NCI-H524 treated with DMSO at 0.1 percent for 48 hours (cell line): ENCODE measurements at regions not wholly inside any gene's neighbourhood (a gene's known extent, or its start where the extent isn't known, plus 50 kb on each side); places are given as distances from the start of the nearest gene placed in this dataset.

Experiments
- DNase-seq: peaks from one replicate; lab custom pipeline; 2025; lab: John Stamatoyannopoulos, UW

GRCh38 chr2:14533131-14533757 is 99.3 kb upstream of the LRATD1 start:
- no peak for DNase-seq

- no peak for DNase-seq
Measured at GRCh38 chr2:14535156-14535555, 97.4 kb upstream of the LRATD1 start.

DNA sequence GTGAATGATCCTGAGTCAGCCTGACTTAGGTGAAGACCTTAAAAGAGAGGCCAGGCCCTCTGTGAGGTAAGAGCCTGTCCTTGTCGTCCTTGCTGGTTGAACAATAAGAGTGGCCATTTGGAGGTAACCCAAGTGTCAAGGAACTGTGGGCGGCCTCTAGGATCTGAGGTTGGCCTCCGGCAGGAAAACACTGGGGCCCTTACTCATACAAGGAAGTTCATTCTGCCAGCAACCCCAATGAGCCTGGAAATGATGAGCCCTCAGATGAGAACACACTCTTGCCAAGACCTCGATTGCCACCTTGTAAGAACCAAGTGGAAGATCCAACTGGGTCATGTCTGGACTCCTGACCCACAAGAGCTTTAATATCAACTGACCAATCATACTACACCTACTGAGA is 95.5 kb upstream of the LRATD1 start:
- DNase-seq = no peak

GRCh38 chr2:14540015-14540414 is 92.5 kb upstream of the LRATD1 start:
- DNase-seq = no peak

- DNase-seq = no peak
Measured at GRCh38 chr2:14543284-14543683, 89.2 kb upstream of the LRATD1 start.

- DNase-seq = no peak
Measured at GRCh38 chr2:14544247-14544646, 88.3 kb upstream of the LRATD1 start.

DNA sequence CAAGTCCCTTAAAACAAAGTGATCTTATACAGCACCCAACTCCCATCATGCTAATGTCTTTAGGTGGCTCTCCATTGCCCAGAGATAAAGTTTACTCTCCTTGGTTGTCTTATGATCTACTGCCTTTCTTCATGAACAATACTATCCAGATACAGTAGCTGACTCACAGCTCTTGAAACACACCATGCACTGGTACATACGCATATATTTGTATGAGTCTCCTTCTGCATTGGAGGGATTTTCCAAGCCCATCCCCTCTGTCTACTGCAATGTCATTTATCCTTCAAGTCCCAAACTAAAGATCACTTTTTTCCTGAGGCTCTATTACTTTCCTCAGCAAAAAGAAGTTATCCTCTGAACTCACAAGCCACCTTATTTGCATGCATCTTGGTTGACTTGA is 84.7 kb upstream of the LRATD1 start:
- DNase-seq = no peak

DNA sequence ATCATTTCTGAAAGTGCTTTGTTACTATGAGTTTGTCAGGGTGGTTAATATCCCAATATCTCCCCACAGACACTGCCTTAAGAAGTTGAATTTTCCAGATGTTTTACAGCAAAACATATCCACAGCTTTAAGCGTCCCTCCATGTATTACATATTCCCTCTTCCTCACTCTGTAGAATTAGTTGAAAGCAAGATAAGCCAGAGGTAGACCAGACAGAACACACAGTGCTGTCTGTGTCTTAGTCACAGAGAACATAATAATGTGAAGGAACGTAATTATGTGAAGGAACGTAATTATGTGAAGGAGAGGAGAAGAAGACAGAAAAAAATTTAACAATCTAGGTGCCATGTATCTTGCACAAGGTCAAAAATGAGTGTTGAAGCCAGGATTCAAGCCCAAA is 81.9 kb upstream of the LRATD1 start:
- DNase-seq = no peak

DNA sequence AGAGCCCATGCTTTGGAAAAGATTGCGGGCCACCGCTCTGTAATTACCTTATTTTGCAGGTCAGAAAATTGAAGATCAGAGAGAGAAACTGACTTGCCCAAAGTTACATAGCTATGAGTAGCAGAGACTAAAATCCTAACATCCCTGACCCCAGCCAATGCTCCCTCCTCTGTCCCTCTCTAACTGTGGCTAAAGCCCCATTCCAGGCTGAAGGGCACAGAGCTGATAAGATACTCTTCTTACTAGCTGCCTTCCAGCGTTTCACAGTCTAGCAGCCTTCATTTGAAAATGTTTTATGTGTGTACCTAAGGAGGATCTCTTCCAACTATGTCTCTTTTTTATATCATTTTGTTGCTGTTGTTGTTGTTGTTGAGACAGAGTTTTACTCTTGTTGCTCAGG is 81.4 kb upstream of the LRATD1 start:
- no peak for DNase-seq

DNA sequence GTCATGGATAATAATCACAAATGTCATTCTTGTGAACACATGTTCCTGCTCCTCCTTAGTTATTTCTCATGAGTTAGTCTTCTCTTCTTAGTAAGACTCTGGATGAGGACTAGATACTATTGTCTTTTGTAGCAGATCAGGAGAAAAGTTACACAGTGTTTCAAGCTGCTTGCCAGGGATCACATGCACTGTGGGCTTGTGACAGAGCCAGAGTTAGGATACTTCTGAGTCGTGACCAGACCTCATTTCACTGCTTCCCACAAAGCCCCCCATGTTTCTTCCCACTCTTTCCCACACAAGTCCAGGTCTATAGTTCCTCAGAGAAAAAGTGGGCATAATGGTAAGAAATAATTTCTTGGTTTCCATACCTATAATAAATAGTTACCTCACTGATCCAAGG is 80.2 kb upstream of the LRATD1 start:
- no peak for DNase-seq

GRCh38 chr2:14552818-14553217 is 79.7 kb upstream of the LRATD1 start:
- DNase-seq = no peak

- DNase-seq = no peak
Measured at GRCh38 chr2:14554849-14555545, 77.5 kb upstream of the LRATD1 start.

- no peak for DNase-seq
Measured at GRCh38 chr2:14557111-14557510, 75.4 kb upstream of the LRATD1 start.

GRCh38 chr2:14557916-14558315 is 74.6 kb upstream of the LRATD1 start:
- DNase-seq = no peak

DNA sequence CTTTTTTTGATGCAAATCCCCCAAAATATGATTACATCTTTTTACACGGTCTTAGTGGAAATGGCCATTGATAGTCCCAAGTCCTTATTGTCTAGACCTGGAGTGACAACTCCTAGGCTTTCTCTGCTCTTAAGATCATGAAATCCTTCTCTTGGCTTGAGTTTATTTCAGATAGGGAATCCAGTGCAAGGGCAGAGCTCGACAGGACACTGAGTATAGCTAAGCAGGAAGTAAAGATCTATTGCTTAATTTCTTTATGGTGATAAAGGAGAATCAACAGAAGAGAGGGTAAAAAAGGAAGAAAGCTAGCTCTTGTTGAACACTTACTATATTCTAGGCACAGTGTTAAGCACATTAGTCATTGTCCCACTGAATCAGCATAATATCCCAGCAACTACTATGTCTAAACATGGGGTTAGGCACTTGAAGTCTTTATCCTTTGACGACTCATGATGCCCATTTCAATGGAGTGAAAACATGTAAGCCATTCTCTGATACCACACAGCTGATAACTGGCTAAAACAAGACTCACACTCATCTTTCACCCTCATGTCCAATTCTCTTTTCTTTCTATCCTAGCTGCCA is 74.1 kb upstream of the LRATD1 start:
- no peak for DNase-seq

DNA sequence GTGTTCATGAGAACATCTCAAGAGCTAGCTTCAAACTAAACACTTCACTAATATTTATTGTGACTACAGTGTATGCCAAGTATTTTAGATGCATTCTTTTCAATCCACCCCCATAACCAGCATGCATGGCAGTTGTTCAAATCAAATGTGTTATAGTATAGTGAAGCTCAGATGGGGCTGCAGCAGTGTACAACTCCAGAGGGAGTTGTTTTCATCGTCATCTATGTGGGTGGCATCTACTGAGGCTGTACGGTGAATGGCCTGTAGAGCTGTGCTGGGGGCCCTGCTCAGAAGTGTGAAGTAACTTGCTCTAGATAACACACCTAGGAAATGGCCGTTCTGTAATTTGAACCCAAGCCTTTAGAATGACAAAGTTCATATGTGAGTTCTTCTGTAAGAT is 71.8 kb upstream of the LRATD1 start:
- DNase-seq = no peak

- DNase-seq = no peak
Measured at GRCh38 chr2:14563324-14563723, 69.2 kb upstream of the LRATD1 start.

DNA sequence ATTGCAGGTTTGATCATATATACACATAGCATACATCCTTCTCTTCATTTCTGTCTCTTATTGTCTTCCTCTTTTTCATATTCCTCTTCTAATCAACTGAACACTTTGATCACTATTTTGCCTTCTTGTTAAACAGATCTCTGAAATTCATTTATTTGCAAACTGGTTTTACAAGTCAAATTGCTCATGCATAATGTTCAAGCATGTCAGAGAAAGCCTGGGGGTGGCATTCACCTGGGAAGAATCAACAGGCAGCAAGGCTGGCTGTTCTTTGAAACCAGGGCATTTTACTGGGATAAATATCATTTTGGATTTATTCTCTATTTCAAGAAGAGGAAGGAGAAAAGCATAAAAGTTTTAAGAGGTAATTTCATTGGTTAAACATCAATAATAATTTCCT is 66.9 kb upstream of the LRATD1 start:
- no peak for DNase-seq

- DNase-seq = no peak
Measured at GRCh38 chr2:14567561-14567960, 65.0 kb upstream of the LRATD1 start.

DNA sequence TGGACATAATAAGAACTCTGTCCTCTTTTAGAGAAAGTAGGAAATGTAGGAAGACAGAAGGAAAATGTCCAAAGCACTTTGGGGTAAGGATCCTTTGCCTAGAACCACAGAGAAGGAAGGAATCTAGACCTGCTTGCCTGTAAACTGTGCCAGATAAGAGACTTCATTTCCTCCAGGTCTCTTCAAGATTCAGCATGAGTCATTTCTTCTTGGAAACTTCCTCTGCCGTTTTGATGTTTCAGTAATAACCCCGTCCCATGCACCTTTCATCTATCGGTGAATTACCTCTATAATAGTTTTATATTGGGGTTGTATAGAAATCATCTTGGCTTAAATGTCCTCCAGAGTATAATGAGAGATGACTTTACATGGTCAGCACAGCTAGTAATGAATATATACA is 63.2 kb upstream of the LRATD1 start:
- no peak for DNase-seq

- DNase-seq = no peak
Measured at GRCh38 chr2:14572633-14573032, 59.9 kb upstream of the LRATD1 start.

GRCh38 chr2:14577843-14578242 is 54.7 kb upstream of the LRATD1 start:
- DNase-seq = no peak
